ENCODE measurements at regions not wholly inside any gene's neighbourhood (a gene's known extent, or its start where the extent isn't known, plus 50 kb on each side); places are given as distances from the start of the nearest gene placed in this dataset.
"Not testable (repeated sequence)": the region's sequence is repeated elsewhere in the genome, so short reads cannot be mapped to it uniquely, and the experiment has no call there.

DNA sequence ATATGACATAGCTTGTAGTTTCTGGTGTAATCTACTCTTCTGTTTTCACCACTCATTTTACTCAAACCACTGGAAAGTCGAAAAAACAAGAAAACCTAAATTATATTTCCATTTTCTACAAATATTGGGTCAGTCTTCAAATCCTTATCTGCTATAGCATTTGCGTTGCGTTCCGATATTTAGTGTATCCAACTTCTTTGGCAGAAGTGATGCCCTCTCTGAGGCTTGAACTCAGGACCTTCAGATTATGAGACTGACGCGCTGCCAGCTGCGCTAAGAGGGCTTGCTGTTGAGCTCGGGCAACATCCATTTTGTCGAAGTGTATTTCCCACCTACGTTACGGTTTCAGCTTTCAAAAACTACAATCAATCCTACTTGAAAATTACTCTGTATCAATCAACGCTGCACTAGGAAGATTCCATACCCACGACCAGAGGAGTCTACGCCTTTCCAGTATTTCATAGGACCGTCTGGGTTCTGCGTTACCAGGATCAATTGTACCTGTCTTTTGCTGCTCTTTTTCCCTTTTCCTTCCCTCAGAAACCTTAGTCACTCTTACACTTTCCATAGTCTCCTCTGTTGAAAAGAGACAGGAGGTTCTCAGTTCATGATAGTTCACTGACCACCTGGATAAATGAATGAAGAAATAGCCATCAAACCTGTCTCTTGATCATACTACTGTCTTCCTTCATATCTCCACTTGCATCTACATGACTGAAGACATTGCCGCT is 140.5 kb upstream of the ZNF322 start:
- not testable (repeated sequence) for DNase-seq (ENCODE audit: low spot score)

GRCh38 chr6:26803762-26804161 is 144.2 kb upstream of the ZNF322 start:
- DNase-seq (ENCODE audit: low spot score): not testable (repeated sequence)

GRCh38 chr6:26811486-26812116 is 152.1 kb upstream of the ZNF322 start:
- not testable (repeated sequence) for DNase-seq (ENCODE audit: low spot score)

DNA sequence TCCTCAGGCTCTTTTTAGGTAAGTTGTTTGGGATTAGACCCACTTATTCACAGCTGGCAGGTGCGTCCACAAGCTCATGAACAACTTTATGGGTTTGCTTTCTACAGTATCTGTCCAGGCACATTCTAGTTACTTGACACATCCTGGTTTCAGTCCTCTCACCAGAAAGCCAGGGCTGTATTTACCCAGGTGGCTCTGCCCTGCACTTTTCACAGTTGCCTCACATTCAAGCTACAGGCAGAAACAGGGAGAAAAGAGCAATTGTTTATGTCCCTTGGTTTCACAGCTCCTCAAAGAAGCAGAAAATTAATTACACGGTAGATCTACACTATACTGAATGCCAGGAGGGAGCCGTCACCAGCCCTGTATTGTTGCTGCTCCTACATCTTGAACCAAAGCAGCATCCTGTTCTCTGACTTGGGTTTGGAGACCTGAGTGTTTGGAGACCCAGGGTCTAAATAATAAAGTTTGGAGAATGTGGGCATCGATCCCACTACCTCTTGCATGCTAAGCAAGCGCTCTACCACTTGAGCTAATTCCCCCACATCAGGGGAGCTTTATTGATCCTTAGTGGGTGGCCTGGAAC is 159.2 kb upstream of the ZNF322 start:
- not testable (repeated sequence) for DNase-seq (ENCODE audit: low spot score)

DNA sequence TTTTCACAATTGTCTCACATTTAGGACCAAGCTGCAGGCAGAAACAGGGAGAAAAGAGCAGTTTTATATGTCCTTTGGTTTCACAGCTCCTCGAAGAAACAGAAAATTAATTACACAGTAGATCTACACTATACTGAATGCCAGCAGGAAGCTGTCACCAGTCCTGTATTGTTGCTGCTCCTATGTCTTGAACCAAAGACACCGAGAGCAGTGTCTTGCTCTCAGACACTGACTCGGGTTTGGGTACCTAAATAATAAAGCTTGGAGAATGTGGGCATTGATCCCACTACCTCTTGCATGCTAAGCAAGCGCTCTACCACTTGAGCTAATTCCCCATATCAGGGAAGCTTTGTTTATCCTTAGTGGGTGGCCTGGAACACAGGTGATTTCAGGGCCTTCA is 168.4 kb upstream of the ZNF322 start:
- DNase-seq (ENCODE audit: low spot score): not testable (repeated sequence)

- DNase-seq (ENCODE audit: low spot score): not testable (repeated sequence)
Measured at GRCh38 chr6:26829480-26829879, 169.9 kb upstream of the ZNF322 start.

- not testable (repeated sequence) for DNase-seq (ENCODE audit: low spot score)
Measured at GRCh38 chr6:26830992-26831391, 171.4 kb upstream of the ZNF322 start.

- DNase-seq (ENCODE audit: low spot score): not testable (repeated sequence)
Measured at GRCh38 chr6:26835707-26836106, 176.2 kb upstream of the ZNF322 start.

GRCh38 chr6:26836657-26837056 is 177.1 kb upstream of the ZNF322 start:
- not testable (repeated sequence) for DNase-seq (ENCODE audit: low spot score)

- DNase-seq (ENCODE audit: low spot score): not testable (repeated sequence)
Measured at GRCh38 chr6:26844823-26845222, 185.3 kb upstream of the ZNF322 start.

GRCh38 chr6:26857289-26857688 is 197.7 kb upstream of the ZNF322 start:
- not testable (repeated sequence) for DNase-seq (ENCODE audit: low spot score)

- DNase-seq (ENCODE audit: low spot score): not testable (repeated sequence)
Measured at GRCh38 chr6:26859067-26859770, 199.7 kb upstream of the ZNF322 start.

DNA sequence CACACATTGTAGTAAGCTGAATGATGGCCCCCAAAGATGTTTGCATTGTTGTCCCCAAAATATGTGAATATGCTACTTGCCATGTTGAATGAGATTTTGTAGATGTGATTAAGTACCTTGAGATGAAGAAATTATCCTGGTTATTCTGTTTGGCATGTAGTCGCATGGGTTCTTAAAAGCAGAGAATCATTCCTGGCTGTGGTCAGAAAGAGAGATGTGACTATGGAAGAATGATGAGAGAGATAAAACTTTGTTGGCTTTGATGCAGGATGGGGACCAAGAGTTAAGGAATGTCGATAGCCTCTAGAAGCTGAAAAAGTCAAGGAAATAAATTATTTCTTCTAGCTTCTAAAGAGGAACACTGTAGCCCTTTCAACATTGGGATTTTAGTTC is 200.2 kb upstream of the ZNF322 start:
- DNase-seq (ENCODE audit: low spot score): not testable (repeated sequence)

GRCh38 chr6:26861913-26862312 is 202.4 kb upstream of the ZNF322 start:
- not testable (repeated sequence) for DNase-seq (ENCODE audit: low spot score)

- DNase-seq (ENCODE audit: low spot score): not testable (repeated sequence)
Measured at GRCh38 chr6:26863641-26864040, 204.1 kb upstream of the ZNF322 start.

DNA sequence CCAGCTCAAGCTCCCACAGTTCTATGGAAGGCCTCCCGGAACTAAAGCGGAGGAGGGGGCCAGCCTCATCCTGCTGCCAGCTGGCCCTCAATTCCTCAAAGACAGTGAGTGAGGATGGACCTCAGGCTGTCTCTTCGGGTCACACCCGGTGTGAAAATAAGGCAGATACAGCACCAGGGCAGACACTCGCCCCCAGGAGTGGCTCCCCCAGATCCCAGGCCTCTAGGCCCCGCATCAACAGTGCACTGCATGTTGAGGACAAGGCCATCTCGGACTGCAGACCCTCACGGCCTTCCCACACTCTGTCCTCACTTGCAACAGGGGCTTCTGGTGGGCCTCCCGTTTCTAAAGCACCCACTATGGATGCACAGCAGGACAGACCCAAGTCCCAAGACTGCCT is 239.2 kb upstream of the ZNF322 start:
- not testable (repeated sequence) for DNase-seq (ENCODE audit: low spot score)

- not testable (repeated sequence) for DNase-seq (ENCODE audit: low spot score)
Measured at GRCh38 chr6:26924206-26924605, 264.7 kb upstream of the ZNF322 start.

DNA sequence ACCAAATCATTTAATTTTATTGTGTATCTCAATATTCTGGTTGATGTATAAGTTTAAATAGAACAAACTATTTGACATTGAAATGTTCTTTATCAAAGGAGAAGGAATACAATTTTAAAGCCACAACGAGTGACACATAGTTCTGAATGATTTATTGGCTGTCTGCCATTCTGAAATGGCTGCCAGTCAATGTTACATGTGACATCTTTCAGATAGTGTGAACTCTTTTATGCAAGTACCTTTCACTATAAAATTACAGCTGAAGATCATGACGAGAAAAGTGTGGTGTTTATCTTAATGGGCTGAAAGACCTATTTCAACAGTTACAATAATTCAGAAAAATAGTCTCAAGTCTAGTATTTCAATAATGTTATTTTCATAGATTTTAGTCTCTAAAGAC is 268.6 kb upstream of the ZNF322 start:
- DNase-seq (ENCODE audit: low spot score): not testable (repeated sequence)

- not testable (repeated sequence) for DNase-seq (ENCODE audit: low spot score)
Measured at GRCh38 chr6:26937258-26937657, 277.7 kb upstream of the ZNF322 start.

DNA sequence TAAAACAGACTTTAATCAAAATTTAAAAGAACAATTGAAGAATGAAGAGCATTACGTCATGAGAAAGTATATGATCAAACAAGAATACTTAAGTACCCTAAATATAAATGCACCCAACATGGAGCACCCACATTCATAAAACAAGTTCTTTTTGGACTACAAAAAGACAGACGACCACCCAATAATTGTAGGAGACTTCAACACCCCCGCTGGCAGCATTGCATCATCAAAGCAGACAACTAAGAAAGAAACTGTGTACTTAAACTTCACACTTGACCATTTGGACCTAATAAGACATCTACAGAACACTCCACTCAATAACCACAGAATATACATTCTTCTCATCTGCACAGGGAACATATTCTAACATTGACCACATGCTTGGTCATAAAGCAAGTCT is 291.7 kb upstream of the ZNF322 start:
- DNase-seq (ENCODE audit: low spot score): not testable (repeated sequence)

GRCh38 chr6:26956078-26956600 is 291.4 kb upstream of the PRSS16 start:
- not testable (repeated sequence) for DNase-seq (ENCODE audit: low spot score)

DNA sequence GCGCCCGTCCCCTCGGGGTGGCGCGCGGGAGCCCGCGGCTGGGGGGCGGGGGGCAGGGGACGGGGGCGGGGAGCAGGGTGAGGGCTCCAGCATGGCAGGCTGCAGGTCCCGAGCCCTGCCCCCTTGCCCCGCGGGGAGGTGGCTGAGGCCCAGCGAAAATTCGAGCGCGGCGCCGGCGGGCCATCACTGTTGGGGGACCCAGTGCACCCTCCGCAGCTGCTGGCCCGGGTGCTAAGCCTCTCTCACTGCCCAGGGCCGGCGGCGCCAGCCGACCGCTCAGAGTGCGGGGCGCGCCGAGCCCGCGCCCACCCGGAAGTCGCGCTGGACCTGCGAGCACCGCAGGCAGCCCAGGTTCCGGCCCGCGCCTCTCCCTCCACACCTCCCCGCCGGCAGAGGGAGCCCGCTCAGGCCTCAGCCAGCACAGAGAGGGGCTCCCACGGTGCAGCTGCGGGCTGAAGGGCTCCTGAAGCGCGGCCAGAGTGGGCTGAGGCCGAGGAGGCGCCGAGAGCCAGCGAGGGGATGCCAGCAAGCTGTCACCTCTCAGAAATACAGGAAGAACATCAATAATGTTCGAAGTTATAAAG is 290.8 kb upstream of the PRSS16 start:
- DNase-seq (ENCODE audit: low spot score): not testable (repeated sequence)

Data from germinal center (tissue), 1 donor.